IMR-90 (cell line): ENCODE measurements at regions not wholly inside any gene's neighbourhood (a gene's known extent, or its start where the extent isn't known, plus 50 kb on each side); places are given as distances from the start of the nearest gene placed in this dataset.

Experiments used
- ATAC-seq: fragments of 200-7000 bp; cut with Tn5 transposase; 2 replicates; pipeline ENCODE4 v1.9.1; 2020; ENCODE audit warnings: low read depth, mild to moderate bottlenecking, moderate library complexity
- BruUV-seq: library from RNA; stranded (reverse); fragments of 400-500 nt; replicated peaks from 2 replicates; lab custom pipeline; 2021; lab: Mats Ljungman, UMichigan
- CTCF ChIA-PET: fragments of 300-600 bp; formaldehyde crosslinking; extraction: SDS; loops from one replicate; lab custom pipeline; 2021; ENCODE audit warnings: antibody characterized with exemption; lab: Yijun Ruan, JAX
- POLR2A ChIA-PET: fragments of 300-600 bp; sonication (Branson Sonifier 250); formaldehyde crosslinking; loops from one replicate; lab custom pipeline; 2022; ENCODE audit warnings: antibody characterized with exemption; ENCODE audit not compliant: unreplicated experiment; lab: Charles Lee
- DNase-seq: peaks from one replicate; pipeline ENCODE4 v3.0.0; 2013
- H2AFZ ChIP-seq: replicated peaks from 2 replicates; pipeline ENCODE3; 2013; ENCODE audit warnings: low read length, mild to moderate bottlenecking; ENCODE audit not compliant: poor library complexity
- H2AK5ac ChIP-seq: 2 replicates; pipeline ENCODE4 v1.6.1; 2013; ENCODE audit warnings: low read depth, low read length, inconsistent platforms
- H2AK9ac ChIP-seq: replicated peaks from 2 replicates; pipeline ENCODE3; 2013; ENCODE audit warnings: mild to moderate bottlenecking, low read depth, low read length, moderate library complexity; ENCODE audit not compliant: poor library complexity
- H2BK120ac ChIP-seq: 2 replicates; pipeline ENCODE4 v1.6.1; 2013; ENCODE audit warnings: low read depth, low read length, inconsistent platforms
- H2BK15ac ChIP-seq: 3 replicates; pipeline ENCODE4 v1.6.1; 2013; ENCODE audit warnings: low read depth, low read length, inconsistent platforms
- H2BK20ac ChIP-seq: 2 replicates; pipeline ENCODE4 v1.6.1; 2013; ENCODE audit warnings: low read depth, mild to moderate bottlenecking, inconsistent platforms, low read length, moderate library complexity
- H2BK5ac ChIP-seq: 2 replicates; pipeline ENCODE4 v1.6.1; 2013; ENCODE audit warnings: mild to moderate bottlenecking, low read depth, low read length, inconsistent platforms; ENCODE audit not compliant: poor library complexity, severe bottlenecking
- H3K14ac ChIP-seq: replicated peaks from 2 replicates; pipeline ENCODE4 v1.6.1; 2013; ENCODE audit warnings: low read depth, low read length, inconsistent platforms
- H3K18ac ChIP-seq: 2 replicates; pipeline ENCODE4 v1.6.1; 2013; ENCODE audit warnings: low read depth, low read length, control low read depth
- H3K23ac ChIP-seq: 2 replicates; pipeline ENCODE4 v1.6.1; 2013; ENCODE audit warnings: low read depth, low read length, inconsistent platforms
- H3K27ac ChIP-seq: 2 replicates; pipeline ENCODE4 v1.5.1; 2013; ENCODE audit warnings: mild to moderate bottlenecking, control low read depth, low read length; ENCODE audit not compliant: insufficient read depth
- H3K27me3 ChIP-seq: 2 replicates; pipeline ENCODE4 v1.6.1; 2013; ENCODE audit warnings: low read length; ENCODE audit not compliant: control insufficient read depth, insufficient read depth
- H3K36me3 ChIP-seq: 2 replicates; pipeline ENCODE4 v1.6.1; 2013; ENCODE audit warnings: low read length, mixed read lengths; ENCODE audit not compliant: control insufficient read depth, insufficient read depth
- H3K4ac ChIP-seq: 2 replicates; pipeline ENCODE4 v1.6.1; 2013; ENCODE audit warnings: low read depth, low read length, inconsistent platforms
- H3K4me1 ChIP-seq: 2 replicates; pipeline ENCODE4 v1.6.1; 2013; ENCODE audit warnings: low read length, mixed read lengths; ENCODE audit not compliant: control insufficient read depth, insufficient read depth
- H3K4me2 ChIP-seq: 2 replicates; pipeline ENCODE4 v1.6.1; 2013; ENCODE audit warnings: low read depth, mild to moderate bottlenecking, control low read depth, low read length, moderate library complexity
- H3K4me3 ChIP-seq: 2 replicates; pipeline ENCODE4 v1.5.1; 2013; ENCODE audit warnings: low read depth, mild to moderate bottlenecking, control low read depth, low read length, moderate library complexity; ENCODE audit not compliant: insufficient read depth
- H3K56ac ChIP-seq: 2 replicates; pipeline ENCODE4 v1.6.1; 2013; ENCODE audit warnings: low read length, inconsistent platforms; ENCODE audit not compliant: insufficient read depth; ENCODE audit errors: extremely low read depth
- H3K79me1 ChIP-seq, 2 experiments: 2 replicates each; pipeline ENCODE4 v1.6.1; 2013; ENCODE audit warnings: low read length in 2 of 2, inconsistent platforms in 1 of 2, low read depth in 1 of 2
- H3K9ac ChIP-seq: 2 replicates; pipeline ENCODE4 v1.6.1; 2013; ENCODE audit warnings: low read depth, low read length, control low read depth
- H3K9me1 ChIP-seq: 2 replicates; pipeline ENCODE4 v1.6.1; 2013; ENCODE audit warnings: low read length, inconsistent platforms; ENCODE audit not compliant: insufficient read depth
- H3K9me3 ChIP-seq: 2 replicates; pipeline ENCODE4 v1.6.1; 2013; ENCODE audit warnings: low read length; ENCODE audit not compliant: control insufficient read depth, insufficient read depth
- H4K20me1 ChIP-seq: 2 replicates; pipeline ENCODE4 v1.6.1; 2013; ENCODE audit warnings: low read length, inconsistent platforms; ENCODE audit not compliant: insufficient read depth
- H4K5ac ChIP-seq: 2 replicates; pipeline ENCODE4 v1.6.1; 2013; ENCODE audit warnings: mild to moderate bottlenecking, low read depth, low read length, control low read depth
- H4K8ac ChIP-seq, 2 experiments: 2 replicates each; pipeline ENCODE4 v1.6.1; 2013; ENCODE audit warnings: low read depth in 2 of 2, low read length in 2 of 2, control low read depth in 1 of 2, inconsistent platforms in 1 of 2
- H4K91ac ChIP-seq: 2 replicates; pipeline ENCODE4 v1.6.1; 2013; ENCODE audit warnings: low read depth, low read length, inconsistent platforms; ENCODE audit not compliant: insufficient read depth
- whole genome bisulfite sequencing, 2 experiments: methylation state at CpG; one replicate each; pipeline versions ENCODE4 v1.1.5 to v1.1.7; 2013; ENCODE audit warnings: missing lambda C conversion rate in 2 of 2; ENCODE audit not compliant: insufficient read length in 1 of 2; ENCODE audit errors: extremely low coverage in 2 of 2; 5-methylcytosine and 5-hydroxymethylcytosine counted together
- dilution Hi-C: fragments of 300-500 bp; cut with HindIII; formaldehyde crosslinking; loops from one replicate; pipeline ENCODE4 v1.14.3; 2018; ENCODE audit warnings: low sequenced_read_pairs; ENCODE audit not compliant: unreplicated experiment
- in situ Hi-C: fragments of 300-500 bp; cut with MboI; formaldehyde crosslinking; loops from 3 replicates; pipeline ENCODE4 v1.14.3; 2019; ENCODE audit warnings: low sequenced_read_pairs, inconsistent platforms, mixed read lengths
- intact Hi-C: fragments of 100-400 bp; cut with micrococcal nuclease; formaldehyde crosslinking; loops from 2 replicates; pipeline ENCODE4 v1.10.0; 2022
- TF ChIP-seq, protein P1 (sequence below): fragments of 150-350 bp; IDR thresholded peaks from 2 replicates; pipeline ENCODE4 v1.6.1; 2016; ENCODE audit warnings: low read depth, mild to moderate bottlenecking, low read length, moderate library complexity, borderline replicate concordance

DNA sequence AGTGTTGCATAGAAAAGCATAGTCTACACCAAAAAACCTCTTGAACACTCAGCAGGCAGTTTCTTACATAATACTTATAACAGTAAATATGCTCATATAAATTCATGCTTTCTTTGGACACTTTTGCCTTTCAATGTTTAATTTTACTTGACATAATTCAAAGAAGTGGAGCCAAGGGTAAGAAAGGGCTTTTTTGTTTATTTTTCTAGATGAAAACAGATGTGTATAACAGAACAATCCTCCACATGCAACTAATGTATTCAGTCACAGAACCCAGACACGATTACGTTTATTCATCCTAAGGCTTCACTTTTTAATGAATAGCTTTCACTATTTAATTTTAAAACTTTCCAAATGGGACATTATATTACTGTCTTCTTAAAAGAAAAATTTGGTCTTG is 58.0 kb upstream of the PTPN13 start:
- Histone ChIP-seq H3K4me3 (no peak overlapping the region), H2BK15ac (no peak overlapping the region), H3K18ac (no peak overlapping the region), H3K9ac (no peak overlapping the region), H3K36me3 (no peaks in the 10 kb centered on the region), H3K79me1 (no peaks in the 10 kb centered on the region), H3K27me3 (no peaks in the 10 kb centered on the region; the same call in 1 of the 2 replicates), H3K4me2 (no peak overlapping the region), H2BK120ac (no peak overlapping the region), H3K9me3 (no peaks in the 10 kb centered on the region), H3K56ac (no peak overlapping the region), H2AK5ac (no peak overlapping the region), H2BK5ac (no peak overlapping the region), H2BK20ac (no peak overlapping the region), H3K23ac (no peak overlapping the region), H3K4me1 (no peaks in the 10 kb centered on the region), H4K20me1 (no peaks in the 10 kb centered on the region), H4K91ac (no peak overlapping the region), H3K9me1 (no peaks in the 10 kb centered on the region; the same call in 1 of the 2 replicates), H3K14ac (no peak overlapping the region), H4K8ac (no peak overlapping the region), H4K5ac (no peak overlapping the region), H3K4ac (no peak overlapping the region), H3K27ac (no peak overlapping the region), H2AFZ (no peak overlapping the region), H2AK9ac (no peak overlapping the region)
- BruUV-seq, result no TSS peak
- no CpG with 5 or more reads among the region's 2 CpGs for WGBS, 2 experiments
- in situ Hi-C loops, result no loop called here
- CTCF ChIA-PET, result no interaction called here
- intact Hi-C loops, result no loop called here
- TF ChIP-seq, protein P1, sequence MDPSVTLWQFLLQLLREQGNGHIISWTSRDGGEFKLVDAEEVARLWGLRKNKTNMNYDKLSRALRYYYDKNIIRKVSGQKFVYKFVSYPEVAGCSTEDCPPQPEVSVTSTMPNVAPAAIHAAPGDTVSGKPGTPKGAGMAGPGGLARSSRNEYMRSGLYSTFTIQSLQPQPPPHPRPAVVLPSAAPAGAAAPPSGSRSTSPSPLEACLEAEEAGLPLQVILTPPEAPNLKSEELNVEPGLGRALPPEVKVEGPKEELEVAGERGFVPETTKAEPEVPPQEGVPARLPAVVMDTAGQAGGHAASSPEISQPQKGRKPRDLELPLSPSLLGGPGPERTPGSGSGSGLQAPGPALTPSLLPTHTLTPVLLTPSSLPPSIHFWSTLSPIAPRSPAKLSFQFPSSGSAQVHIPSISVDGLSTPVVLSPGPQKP, result no peak
- no peak for DNase-seq
- no peak for ATAC-seq
- dilution Hi-C loops, result no loop called here
- POLR2A ChIA-PET, result interaction anchor here (0.5 kb wide), 1 partner anchor 819 kb away, joined by 4 read pairs; no protein-coding TSS in a partner anchor
